HG03066 (cell line): ENCODE measurements at regions not wholly inside any gene's neighbourhood (a gene's known extent, or its start where the extent isn't known, plus 50 kb on each side); places are given as distances from the start of the nearest gene placed in this dataset.

Experiments used
- ATAC-seq: cut with Tn5 transposase; IDR thresholded peaks from one replicate; pipeline ENCODE4 v1.9.1; 2021; ENCODE audit warnings: low read depth; ENCODE audit not compliant: unreplicated experiment

- no peak for ATAC-seq
Measured at GRCh38 chr7:155198901-155199845, 98.5 kb upstream of the INSIG1 start.

GRCh38 chr7:155201325-155202087 is 96.2 kb upstream of the INSIG1 start:
- ATAC-seq, result no peak

GRCh38 chr7:155202106-155202871 is 95.4 kb upstream of the INSIG1 start:
- no peak for ATAC-seq

- no peak for ATAC-seq
Measured at GRCh38 chr7:155203059-155203881, 94.4 kb upstream of the INSIG1 start.

GRCh38 chr7:155203882-155204691 is 93.6 kb upstream of the INSIG1 start:
- no peak for ATAC-seq

GRCh38 chr7:155204744-155205367 is 92.8 kb upstream of the INSIG1 start:
- ATAC-seq, result no peak

GRCh38 chr7:155205368-155206317 is 92.0 kb upstream of the INSIG1 start:
- peak; percentile 91 for ATAC-seq

- ATAC-seq, result peak; percentile 33
Measured at GRCh38 chr7:155206318-155207020, 91.2 kb upstream of the INSIG1 start.

- ATAC-seq, result no peak
Measured at GRCh38 chr7:155207326-155208002, 90.2 kb upstream of the INSIG1 start.

- no peak for ATAC-seq
Measured at GRCh38 chr7:155208681-155209477, 88.8 kb upstream of the INSIG1 start.

GRCh38 chr7:155209478-155210319 is 88.0 kb upstream of the INSIG1 start:
- no peak for ATAC-seq

GRCh38 chr7:155210356-155210755 is 87.3 kb upstream of the INSIG1 start:
- ATAC-seq, result no peak

GRCh38 chr7:155211173-155211572 is 86.5 kb upstream of the INSIG1 start:
- no peak for ATAC-seq

- no peak for ATAC-seq
Measured at GRCh38 chr7:155211761-155212160, 85.9 kb upstream of the INSIG1 start.
